Upper lobe of left lung (tissue), 6 donors: ENCODE measurements at regions not wholly inside any gene's neighbourhood (a gene's known extent, or its start where the extent isn't known, plus 50 kb on each side); places are given as distances from the start of the nearest gene placed in this dataset.

Source experiments
- ATAC-seq, 2 donors: fragments of 200-7000 bp; cut with Tn5 transposase; one replicate each; pipeline ENCODE4 v1.9.1; 2022; ENCODE audit warnings: mild to moderate bottlenecking in 2 of 2, moderate library complexity in 2 of 2; ENCODE audit not compliant: low FRiP score in 2 of 2
- DNase-seq, 2 donors: peaks; one replicate each; pipeline ENCODE4 v3.0.0-alpha.2; 2019 to 2020
- H3K27ac ChIP-seq, 4 donors: fragments of 200-600 bp; sonication (generic); one replicate each; pipeline ENCODE4 v1.5.1; 2016 to 2019
- H3K27me3 ChIP-seq, 4 donors: fragments of 200-600 bp; sonication (generic); one replicate each; pipeline ENCODE4 v1.5.1; 2017 to 2019
- H3K36me3 ChIP-seq, 4 donors: fragments of 200-600 bp; sonication (generic); one replicate each; pipeline ENCODE4 v1.5.1; 2016 to 2019
- H3K4me1 ChIP-seq, 4 donors: fragments of 200-600 bp; sonication (generic); one replicate each; pipeline ENCODE4 v1.5.1; 2018 to 2019
- H3K4me3 ChIP-seq, 4 donors: fragments of 200-600 bp; sonication (generic); one replicate each; pipeline ENCODE4 v1.5.1; 2017 to 2019; ENCODE audit warnings: mild to moderate bottlenecking in 2 of 4, moderate library complexity in 1 of 4
- H3K9me3 ChIP-seq, 4 donors: fragments of 200-600 bp; sonication (generic); one replicate each; pipeline ENCODE4 v1.5.1; 2018 to 2019
- CTCF ChIP-seq, 6 experiments: fragments of 450-650 bp in 4 of 6; fragments of 200-600 bp in 2 of 6; sonication (generic) in 2 of 6; IDR thresholded peaks; one replicate each; pipeline ENCODE4 v1.5.1; 2016 to 2019; ENCODE audit warnings: antibody characterized with exemption in 6 of 6
- EP300 ChIP-seq, 4 donors: sonication (generic); formaldehyde crosslinking; IDR thresholded peaks; one replicate each; pipeline ENCODE4 v1.5.1; 2017; ENCODE audit warnings: antibody characterized with exemption in 4 of 4, control low read depth in 2 of 4
- POLR2A ChIP-seq, 4 donors: fragments of 450-650 bp; IDR thresholded peaks; one replicate each; pipeline ENCODE4 v1.5.1; 2016 to 2017; ENCODE audit warnings: antibody characterized with exemption in 4 of 4, mild to moderate bottlenecking in 2 of 4
- POLR2AphosphoS5 ChIP-seq, 2 donors: sonication (generic); formaldehyde crosslinking; IDR thresholded peaks; one replicate each; pipeline ENCODE4 v1.5.1; 2017; ENCODE audit warnings: antibody characterized with exemption in 2 of 2
- WGBS, 2 donors: methylation state at CpG; one replicate each; pipeline ENCODE4 v1.1.5; 2017 to 2018; 5-methylcytosine and 5-hydroxymethylcytosine counted together
- donor health status: DM: no; HTN: no; CAD: no; lungs with moderate emphysema.
- donor health status: DM: no; HTN: yes; CAD: no; lungs with severe emphysema.

GRCh38 chr14:23804817-23805216 lies 148.8 kb upstream of the DHRS4 start:
- Histone ChIP-seq H3K27me3 (no peaks in the 10 kb centered on the region), H3K9me3 (peaks cover 0 to 8% (median 0%) of the 10 kb centered on the region in 4 donors), H3K27ac (no peak overlapping the region), H3K4me1 (no peaks in the 10 kb centered on the region), H3K36me3 (no peaks in the 10 kb centered on the region), H3K4me3 (no peak overlapping the region)
- 80 to 85% methylated on average over 3 of the region's 3 CpGs for WGBS, 2 donors
- no peak for DNase-seq
- no peak for ATAC-seq
- TF ChIP-seq POLR2A (IDR thresholded peaks at IDR 0.05) (no peak), POLR2AphosphoS5 (IDR thresholded peaks at IDR 0.05) (no peak), CTCF (IDR thresholded peaks at IDR 0.05) (no peak), EP300 (IDR thresholded peaks at IDR 0.05) (no peak)

GRCh38 chr14:23805761-23806160 lies 147.8 kb upstream of the DHRS4 start:
- Histone ChIP-seq H3K27ac (no peak overlapping the region), H3K9me3 (peaks cover 0 to 8% (median 0%) of the 10 kb centered on the region in 4 donors), H3K27me3 (no peaks in the 10 kb centered on the region), H3K4me3 (no peak overlapping the region), H3K36me3 (no peaks in the 10 kb centered on the region), H3K4me1 (no peaks in the 10 kb centered on the region)
- DNase-seq (no peak), ATAC-seq (no peak)
- TF ChIP-seq POLR2AphosphoS5 (IDR thresholded peaks at IDR 0.05): no peak
- TF ChIP-seq POLR2A (IDR thresholded peaks at IDR 0.05): no peak
- no peak for TF ChIP-seq EP300 (IDR thresholded peaks at IDR 0.05)
- no peak for TF ChIP-seq CTCF (IDR thresholded peaks at IDR 0.05)

GRCh38 chr14:23814527-23815256 lies 138.9 kb upstream of the DHRS4 start:
- no peaks in the 10 kb centered on the region for H3K9me3 ChIP-seq
- TF ChIP-seq EP300 (IDR thresholded peaks at IDR 0.05) (no peak), POLR2AphosphoS5 (IDR thresholded peaks at IDR 0.05) (no peak), POLR2A (IDR thresholded peaks at IDR 0.05) (no peak), CTCF (IDR thresholded peaks at IDR 0.05) (no peak)
- H3K36me3 ChIP-seq: no peaks in the 10 kb centered on the region
- H3K27me3 ChIP-seq: no peaks in the 10 kb centered on the region
- no peaks in the 10 kb centered on the region for H3K4me1 ChIP-seq
- no peak for ATAC-seq
- no peak overlapping the region for H3K27ac ChIP-seq
- H3K4me3 ChIP-seq: no peak overlapping the region
- 81 to 88% methylated on average over 6 of the region's 6 CpGs for WGBS, 2 donors
- DNase-seq: no peak

GRCh38 chr14:23816371-23816770 lies 137.2 kb upstream of the DHRS4 start:
- H3K4me3 ChIP-seq: no peak overlapping the region
- TF ChIP-seq CTCF (IDR thresholded peaks at IDR 0.05) (no peak), POLR2A (IDR thresholded peaks at IDR 0.05) (no peak), EP300 (IDR thresholded peaks at IDR 0.05) (no peak), POLR2AphosphoS5 (IDR thresholded peaks at IDR 0.05) (no peak)
- DNase-seq (no peak), ATAC-seq (no peak)
- H3K27me3 ChIP-seq: no peaks in the 10 kb centered on the region
- H3K27ac ChIP-seq: no peak overlapping the region
- 89 to 92% methylated on average over 5 of the region's 5 CpGs for WGBS, 2 donors
- no peaks in the 10 kb centered on the region for H3K36me3 ChIP-seq
- H3K9me3 ChIP-seq: no peaks in the 10 kb centered on the region
- H3K4me1 ChIP-seq: no peaks in the 10 kb centered on the region

- 68 to 100% methylated on average over 2 to 4 of the region's 4 CpGs for WGBS, 2 donors
- Histone ChIP-seq H3K36me3 (no peaks in the 10 kb centered on the region), H3K27ac (no peak overlapping the region), H3K27me3 (no peaks in the 10 kb centered on the region), H3K4me3 (no peak overlapping the region), H3K9me3 (no peaks in the 10 kb centered on the region), H3K4me1 (no peaks in the 10 kb centered on the region)
- no peak for TF ChIP-seq POLR2AphosphoS5 (IDR thresholded peaks at IDR 0.05)
- no peak for TF ChIP-seq POLR2A (IDR thresholded peaks at IDR 0.05)
- no peak for TF ChIP-seq EP300 (IDR thresholded peaks at IDR 0.05)
- no peak for TF ChIP-seq CTCF (IDR thresholded peaks at IDR 0.05)
- peak in 1 of 2 donors; percentile 15 for ATAC-seq
- DNase-seq: no peak
These were observed 136.3 kb upstream of the DHRS4 start for GRCh38 chr14:23817164-23817767.
